Skeletal muscle satellite cell (primary cell): ENCODE measurements at regions not wholly inside any gene's neighbourhood (a gene's known extent, or its start where the extent isn't known, plus 50 kb on each side); places are given as distances from the start of the nearest gene placed in this dataset.

Source experiments
- H3K27me3 ChIP-seq: 2 replicates; pipeline ENCODE4 v1.7.0; 2013; ENCODE audit warnings: low read length; ENCODE audit not compliant: control insufficient read depth, insufficient read depth
- H3K36me3 ChIP-seq: 2 replicates; pipeline ENCODE4 v1.7.0; 2013; ENCODE audit warnings: mild to moderate bottlenecking, control low read depth, low read length; ENCODE audit not compliant: insufficient read depth
- H3K4me1 ChIP-seq: 2 replicates; pipeline ENCODE4 v1.7.0; 2013; ENCODE audit warnings: low read length; ENCODE audit not compliant: control insufficient read depth, insufficient read depth
- H3K4me2 ChIP-seq: 2 replicates; pipeline ENCODE4 v1.7.0; 2013; ENCODE audit warnings: mild to moderate bottlenecking, low read length
- H3K4me3 ChIP-seq: 2 replicates; pipeline ENCODE4 v1.7.0; 2013; ENCODE audit warnings: low read length
- H3K9ac ChIP-seq: 2 replicates; pipeline ENCODE4 v1.7.0; 2013; ENCODE audit warnings: mild to moderate bottlenecking, low read depth, low read length, moderate library complexity
- H3K9me3 ChIP-seq: replicated peaks from 2 replicates; pipeline ENCODE4 v1.7.0; 2013; ENCODE audit warnings: mild to moderate bottlenecking, control low read depth, low read length

DNA sequence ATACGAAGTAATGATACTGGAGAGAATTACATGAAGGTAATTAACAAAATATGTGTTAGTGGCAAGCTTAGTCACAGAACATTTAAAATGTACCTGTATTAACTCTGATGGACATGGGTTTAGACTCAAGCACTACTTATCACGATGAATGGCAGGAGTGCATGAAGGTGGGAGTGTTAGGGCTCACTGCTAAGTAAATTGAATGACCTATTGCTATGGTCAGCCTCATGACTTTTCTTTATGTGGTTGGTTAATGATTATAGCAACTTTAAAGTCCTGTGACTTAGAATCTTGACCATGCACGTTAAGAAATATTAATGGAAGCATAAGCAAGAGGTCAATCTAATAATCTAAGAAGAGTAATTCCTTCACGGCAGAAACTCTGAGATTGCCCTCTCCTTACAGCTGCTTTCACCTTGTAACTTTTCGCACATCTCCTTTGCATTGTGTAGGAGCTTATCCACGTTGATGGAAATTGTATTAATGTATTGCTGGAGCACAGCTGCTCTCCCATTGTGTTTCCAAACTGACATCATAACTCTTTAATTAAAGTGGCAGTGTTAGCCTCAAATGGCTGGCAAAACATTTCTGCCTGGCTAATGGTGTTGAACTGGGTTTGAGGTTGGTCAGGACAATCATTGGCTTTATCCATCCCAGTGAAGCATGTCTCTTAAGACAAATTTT lies 114.5 kb downstream of the RXFP2 start:
- Histone ChIP-seq H3K4me1 (no peaks in the 10 kb centered on the region), H3K9me3 (no peaks in the 10 kb centered on the region), H3K36me3 (no peaks in the 10 kb centered on the region), H3K27me3 (no peaks in the 10 kb centered on the region), H3K4me3 (no peak overlapping the region), H3K4me2 (no peak overlapping the region), H3K9ac (no peak overlapping the region)

DNA sequence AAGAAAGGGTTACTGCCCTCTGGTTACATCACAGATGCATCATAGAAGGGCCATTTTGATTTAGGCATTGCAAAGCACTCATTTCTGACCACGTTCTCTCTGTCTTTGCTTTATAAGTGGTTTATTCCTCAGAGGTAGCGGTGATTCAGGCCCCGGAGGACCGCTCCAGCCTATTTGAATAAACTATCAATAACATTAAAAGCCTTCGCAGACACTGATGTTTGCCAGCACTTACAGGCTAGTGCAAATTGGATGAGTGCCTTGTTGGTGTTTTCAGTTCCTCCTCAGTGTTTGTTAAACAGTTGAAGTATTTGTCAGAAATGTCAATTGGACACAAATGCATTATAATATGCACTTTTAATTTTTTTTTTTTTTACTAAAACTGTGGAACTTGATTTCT lies 120.2 kb downstream of the RXFP2 start:
- no peaks in the 10 kb centered on the region for H3K9me3 ChIP-seq

DNA sequence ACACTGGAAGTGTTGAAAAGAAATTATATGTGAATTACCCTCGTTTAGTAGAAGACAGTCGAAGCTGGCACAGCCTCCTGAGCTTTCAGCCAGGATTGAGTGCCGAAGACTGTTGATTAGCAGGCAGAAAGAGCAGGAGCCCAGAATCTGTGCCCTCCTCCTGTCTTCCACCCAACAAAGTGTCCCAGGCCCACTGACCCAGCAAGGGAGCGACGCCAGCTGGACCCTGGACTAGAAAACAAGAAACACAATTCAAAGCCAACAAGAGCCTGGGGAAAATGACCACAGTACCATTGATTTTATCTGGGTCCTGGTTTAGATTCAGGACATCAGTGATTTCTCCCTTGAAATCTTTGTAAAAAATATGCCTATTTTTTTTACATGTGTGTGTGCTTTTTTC lies 120.7 kb downstream of the RXFP2 start:
- Histone ChIP-seq H3K27me3 (no peaks in the 10 kb centered on the region), H3K9ac (no peak overlapping the region), H3K4me2 (no peak overlapping the region), H3K36me3 (no peaks in the 10 kb centered on the region), H3K9me3 (no peaks in the 10 kb centered on the region), H3K4me3 (no peak overlapping the region), H3K4me1 (no peaks in the 10 kb centered on the region)

More for the DNA sequence above, 120.2 kb downstream of the RXFP2 start:
- Histone ChIP-seq H3K4me3 (no peak overlapping the region), H3K4me1 (no peaks in the 10 kb centered on the region), H3K27me3 (no peaks in the 10 kb centered on the region), H3K9ac (no peak overlapping the region), H3K4me2 (no peak overlapping the region), H3K36me3 (no peaks in the 10 kb centered on the region)

DNA sequence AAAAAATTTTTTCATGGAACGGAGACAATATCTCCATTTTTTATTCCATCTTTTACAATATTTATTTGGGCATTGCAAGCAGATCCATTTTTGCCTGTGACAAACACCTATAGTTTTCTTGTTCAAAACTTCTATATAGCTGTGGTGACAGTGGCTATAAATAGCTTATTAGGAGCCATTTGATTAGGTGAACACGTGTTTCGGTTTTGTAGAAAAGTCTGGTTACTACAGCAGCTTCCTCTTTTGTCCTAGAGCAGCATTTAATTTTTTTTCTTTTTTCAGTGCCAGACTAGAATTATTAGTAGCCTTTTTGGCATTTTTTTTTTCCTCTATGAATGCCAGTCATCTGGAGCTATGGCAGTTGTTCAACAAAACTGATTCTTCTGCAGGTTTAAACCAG lies 123.5 kb downstream of the RXFP2 start:
- no peaks in the 10 kb centered on the region for H3K9me3 ChIP-seq
- H3K4me2 ChIP-seq = no peak overlapping the region
- H3K27me3 ChIP-seq = no peaks in the 10 kb centered on the region
- H3K9ac ChIP-seq = no peak overlapping the region
- no peak overlapping the region for H3K4me3 ChIP-seq
- no peaks in the 10 kb centered on the region for H3K4me1 ChIP-seq
- H3K36me3 ChIP-seq = no peaks in the 10 kb centered on the region

DNA sequence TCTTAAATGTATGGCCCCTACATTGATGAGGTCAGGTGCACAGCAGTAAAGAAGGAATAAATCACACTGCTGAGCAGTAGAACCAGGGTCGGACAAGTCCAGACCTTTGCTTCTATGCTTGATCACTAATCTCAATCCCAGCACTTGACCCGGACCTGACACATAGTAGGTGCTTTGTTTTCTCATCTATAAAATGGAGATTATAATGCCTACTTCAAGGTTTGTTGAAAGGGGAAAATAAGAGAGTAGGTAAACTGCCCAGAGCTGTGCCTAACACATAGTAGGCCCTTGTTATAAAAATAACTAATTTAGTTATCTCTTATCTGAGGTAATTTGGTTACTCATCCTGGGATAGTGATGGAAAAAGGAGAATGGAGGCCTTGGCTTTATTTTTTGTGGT lies 125.0 kb downstream of the RXFP2 start:
- no peak overlapping the region for H3K4me3 ChIP-seq
- no peaks in the 10 kb centered on the region for H3K9me3 ChIP-seq
- H3K9ac ChIP-seq = no peak overlapping the region
- H3K4me2 ChIP-seq = no peak overlapping the region
- peaks cover 2% of the 10 kb centered on the region for H3K4me1 ChIP-seq
- no peaks in the 10 kb centered on the region for H3K36me3 ChIP-seq
- no peaks in the 10 kb centered on the region for H3K27me3 ChIP-seq

DNA sequence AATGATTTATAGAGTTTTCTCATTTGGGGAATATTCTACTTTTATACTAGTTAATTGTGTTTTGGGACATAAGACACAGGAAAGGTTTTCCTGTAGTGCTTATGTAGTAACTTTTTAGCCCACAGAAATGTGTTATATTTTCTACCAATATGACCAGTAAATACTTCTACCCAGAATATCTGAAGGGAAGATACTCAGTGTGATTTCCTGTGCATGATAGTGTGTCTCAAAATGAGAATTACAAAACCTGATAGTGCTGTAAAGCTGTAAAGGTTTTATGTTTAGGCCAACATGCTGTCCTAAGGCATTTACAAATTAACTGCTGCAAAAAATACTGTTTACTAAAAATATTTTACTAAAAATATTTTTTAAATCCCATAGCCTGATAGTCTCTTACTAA lies 126.8 kb downstream of the RXFP2 start:
- H3K27me3 ChIP-seq = no peaks in the 10 kb centered on the region
- H3K4me1 ChIP-seq = peaks cover 15% of the 10 kb centered on the region
- no peak overlapping the region for H3K4me2 ChIP-seq
- H3K36me3 ChIP-seq = no peaks in the 10 kb centered on the region
- no peaks in the 10 kb centered on the region for H3K9me3 ChIP-seq
- H3K4me3 ChIP-seq = no peak overlapping the region
- no peak overlapping the region for H3K9ac ChIP-seq

DNA sequence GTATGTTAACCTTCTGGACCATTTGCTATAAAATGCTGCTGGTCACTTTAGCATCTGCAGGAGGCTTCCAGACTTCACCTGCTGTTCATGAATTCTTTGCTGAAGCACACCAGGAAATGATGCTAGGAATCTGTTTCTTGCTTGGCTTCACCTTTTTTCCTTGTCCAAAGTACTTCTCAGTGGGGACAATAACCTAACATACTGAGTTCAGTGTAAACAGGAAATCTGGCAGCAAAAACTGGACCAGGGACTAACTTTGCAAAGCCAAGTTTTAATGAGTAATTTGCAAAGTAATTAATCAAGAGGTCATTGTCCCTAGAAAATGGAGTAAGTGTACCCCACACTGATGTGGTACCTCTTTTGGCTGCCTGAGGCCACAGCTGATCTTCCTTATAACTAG lies 128.4 kb downstream of the RXFP2 start:
- Histone ChIP-seq H3K27me3 (no peaks in the 10 kb centered on the region), H3K4me3 (no peak overlapping the region), H3K4me2 (no peak overlapping the region), H3K36me3 (no peaks in the 10 kb centered on the region), H3K4me1 (peaks cover 15% of the 10 kb centered on the region), H3K9me3 (no peaks in the 10 kb centered on the region), H3K9ac (no peak overlapping the region)

DNA sequence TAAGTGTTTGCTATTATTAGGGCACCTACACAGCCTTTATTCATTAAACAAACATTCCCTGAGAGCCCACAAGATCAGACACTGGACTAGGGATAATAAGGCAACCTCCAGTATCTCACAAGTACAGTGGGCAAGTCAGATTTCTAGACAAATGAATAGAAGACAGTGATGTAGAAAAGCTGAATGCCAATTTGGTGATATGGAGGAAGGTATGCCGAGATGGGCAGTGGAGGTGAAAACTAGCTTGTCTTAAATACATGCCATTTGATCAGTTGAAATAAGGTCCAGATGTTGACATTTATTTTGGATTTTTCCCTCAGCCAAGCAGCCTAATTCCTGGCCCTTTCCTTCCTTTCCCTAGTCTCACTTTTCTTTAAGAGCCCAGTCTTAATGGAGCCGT lies 130.3 kb downstream of the RXFP2 start:
- Histone ChIP-seq H3K4me3 (no peak overlapping the region), H3K9ac (no peak overlapping the region), H3K9me3 (no peaks in the 10 kb centered on the region), H3K27me3 (no peaks in the 10 kb centered on the region), H3K4me1 (peaks cover 15% of the 10 kb centered on the region), H3K36me3 (no peaks in the 10 kb centered on the region), H3K4me2 (no peak overlapping the region)

DNA sequence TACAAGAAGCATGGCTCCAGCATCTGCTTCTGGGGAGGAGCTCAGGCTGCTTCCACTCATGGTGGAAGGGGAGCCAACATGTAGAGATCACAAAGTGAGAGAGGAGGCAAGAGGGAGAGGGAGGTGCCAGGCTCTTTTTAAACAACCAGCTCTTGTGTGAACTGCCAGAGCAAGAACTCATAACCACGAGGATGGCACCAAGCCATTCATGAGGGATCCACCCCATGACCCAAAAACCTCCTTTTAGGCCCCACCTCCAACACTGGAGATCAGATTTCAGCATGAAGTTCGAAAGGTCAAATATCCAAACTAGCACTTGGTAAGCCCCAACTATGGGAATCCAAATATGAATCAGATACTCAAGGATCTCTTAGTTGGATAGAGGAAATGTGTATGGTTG lies 131.2 kb downstream of the RXFP2 start:
- no peaks in the 10 kb centered on the region for H3K9me3 ChIP-seq
- peaks cover 15% of the 10 kb centered on the region for H3K4me1 ChIP-seq
- no peaks in the 10 kb centered on the region for H3K36me3 ChIP-seq
- H3K27me3 ChIP-seq = no peaks in the 10 kb centered on the region
- H3K4me3 ChIP-seq = no peak overlapping the region
- H3K9ac ChIP-seq = no peak overlapping the region
- H3K4me2 ChIP-seq = no peak overlapping the region

DNA sequence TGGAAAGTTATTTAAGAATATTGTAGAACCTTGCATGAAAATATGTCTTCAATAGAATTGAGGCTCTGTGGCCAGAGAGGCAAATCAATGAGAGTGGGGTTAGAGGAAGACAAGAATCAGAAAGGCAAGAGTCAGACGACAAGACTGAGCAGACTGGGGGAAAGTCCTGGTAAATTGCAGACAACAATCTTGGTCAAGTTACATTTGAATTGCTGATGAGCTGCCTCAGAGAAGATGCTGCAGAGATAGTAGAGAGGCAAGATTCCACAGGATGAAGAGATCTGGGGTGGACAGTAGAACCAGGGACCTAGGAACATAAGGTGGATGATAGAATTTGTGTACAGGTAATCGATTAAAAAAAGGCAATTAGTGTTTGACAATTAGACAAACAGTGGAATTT lies 133.8 kb downstream of the RXFP2 start:
- no peaks in the 10 kb centered on the region for H3K36me3 ChIP-seq
- H3K4me1 ChIP-seq = peaks cover 15% of the 10 kb centered on the region
- no peak overlapping the region for H3K9ac ChIP-seq
- no peaks in the 10 kb centered on the region for H3K27me3 ChIP-seq
- H3K4me3 ChIP-seq = no peak overlapping the region
- no peaks in the 10 kb centered on the region for H3K9me3 ChIP-seq
- no peak overlapping the region for H3K4me2 ChIP-seq

DNA sequence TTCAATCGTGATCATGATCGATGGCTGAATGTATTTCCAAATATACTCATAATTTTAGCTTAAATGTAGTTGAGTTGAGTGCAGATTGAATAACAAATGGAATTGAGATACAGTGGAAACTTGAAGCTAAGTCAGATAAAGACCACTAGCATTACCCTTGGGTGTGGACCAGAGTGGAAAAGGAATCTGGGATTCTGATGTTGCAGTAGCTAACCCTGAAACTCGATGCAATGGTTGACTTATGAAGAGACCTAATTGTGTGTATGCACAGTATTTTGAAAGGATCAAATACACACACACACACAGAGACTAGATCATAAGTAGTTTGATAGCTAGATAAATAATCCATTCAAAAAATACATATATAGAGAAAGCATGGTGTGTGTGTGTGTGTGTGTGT lies 135.8 kb downstream of the RXFP2 start:
- no peaks in the 10 kb centered on the region for H3K36me3 ChIP-seq
- H3K9me3 ChIP-seq = no peaks in the 10 kb centered on the region
- H3K4me3 ChIP-seq = no peak overlapping the region
- peaks cover 6% of the 10 kb centered on the region for H3K4me1 ChIP-seq
- no peak overlapping the region for H3K9ac ChIP-seq
- H3K4me2 ChIP-seq = no peak overlapping the region
- H3K27me3 ChIP-seq = no peaks in the 10 kb centered on the region

DNA sequence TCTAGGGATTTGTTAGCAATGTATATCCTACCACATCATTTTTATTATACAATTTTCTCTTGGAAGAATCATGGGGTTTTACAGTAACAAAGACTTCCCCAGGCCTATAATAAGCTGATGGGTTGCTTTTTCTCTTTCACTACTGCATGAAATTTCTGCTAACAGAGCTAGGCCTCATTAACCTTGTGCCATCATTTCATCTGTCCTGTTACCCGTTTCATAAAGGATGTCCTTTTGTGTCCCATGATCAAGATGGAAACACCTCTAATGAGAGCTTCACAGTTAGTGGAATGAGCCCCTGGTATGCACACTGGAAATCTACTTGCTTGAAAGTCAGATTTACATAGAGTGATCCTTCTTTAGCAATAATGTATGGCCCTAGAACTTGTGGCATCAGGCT lies 138.7 kb downstream of the RXFP2 start:
- Histone ChIP-seq H3K9me3 (no peaks in the 10 kb centered on the region), H3K4me1 (peaks cover 4% of the 10 kb centered on the region), H3K4me3 (no peak overlapping the region), H3K9ac (no peak overlapping the region), H3K27me3 (no peaks in the 10 kb centered on the region), H3K4me2 (no peak overlapping the region), H3K36me3 (no peaks in the 10 kb centered on the region)
